ENCODE measurements at regions not wholly inside any gene's neighbourhood (a gene's known extent, or its start where the extent isn't known, plus 50 kb on each side); places are given as distances from the start of the nearest gene placed in this dataset.
"Not testable (repeated sequence)": the region's sequence is repeated elsewhere in the genome, so short reads cannot be mapped to it uniquely, and the experiment has no call there.

DNA sequence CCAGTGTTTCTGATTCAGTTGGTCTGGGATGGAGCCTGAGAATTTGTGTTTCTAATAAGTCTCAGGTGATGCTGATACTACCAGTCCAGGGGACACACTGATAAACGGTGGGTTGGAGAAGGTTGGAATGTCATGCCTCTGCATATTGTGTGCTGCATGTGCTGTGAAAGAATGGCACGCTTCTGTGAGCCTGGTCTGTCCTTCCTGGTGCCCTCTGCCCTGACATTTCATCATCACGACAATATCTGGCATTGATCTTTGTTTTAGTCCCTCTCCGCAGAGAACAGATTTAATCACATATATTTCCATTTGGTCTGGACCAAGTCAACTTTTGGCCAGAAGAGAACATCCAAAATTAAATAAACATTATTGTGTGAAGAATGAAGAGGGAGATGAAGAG lies 207.0 kb downstream of the BCL2L11 start:
- WGBS = no CpG with 5 or more reads among the region's 4 CpGs
- H4K91ac ChIP-seq (ENCODE audit: low read length); H2BK120ac ChIP-seq (ENCODE audit: low read depth, low read length); H3K14ac ChIP-seq (ENCODE audit: low read length in 2 of 2); H3K9me3 ChIP-seq (ENCODE audit: control insufficient read depth, low read length); H3K4me3 ChIP-seq (ENCODE audit: insufficient read depth in 1 of 2, low read depth in 1 of 2, low read length in 2 of 2); H3K27me3 ChIP-seq (ENCODE audit: control insufficient read depth in 1 of 2, insufficient read depth in 1 of 2, low read length in 2 of 2); H3K36me3 ChIP-seq (ENCODE audit: control insufficient read depth in 1 of 2, insufficient read depth in 2 of 2, low read depth in 1 of 2, low read length in 2 of 2); H3K4me2 ChIP-seq (ENCODE audit: low read length, poor library complexity, severe bottlenecking); H2AFZ ChIP-seq (ENCODE audit: low read depth, low read length); H3K9ac ChIP-seq (ENCODE audit: low read length); H3K27ac ChIP-seq (ENCODE audit: low read length, poor library complexity, severe bottlenecking); H3K4me1 ChIP-seq (ENCODE audit: control insufficient read depth, insufficient read depth, low read depth, low read length); DNase-seq; H2AK5ac ChIP-seq (ENCODE audit: low read length, severe bottlenecking); H3K23ac ChIP-seq (ENCODE audit: low read length in 2 of 2); H3K79me1 ChIP-seq (replicated peaks; ENCODE audit: low read length, poor library complexity, severe bottlenecking); H3K4ac ChIP-seq (ENCODE audit: low read depth in 1 of 2, low read length in 2 of 2); H4K8ac ChIP-seq (ENCODE audit: low read length); H2BK12ac ChIP-seq (ENCODE audit: low read length in 2 of 2); H2BK15ac ChIP-seq (ENCODE audit: low read depth, poor library complexity, severe bottlenecking); H3K18ac ChIP-seq (ENCODE audit: low read depth in 1 of 2, low read length in 2 of 2); H2BK5ac ChIP-seq (ENCODE audit: low read depth, low read length, poor library complexity, severe bottlenecking): not testable (repeated sequence)

- H3K4me2 ChIP-seq (ENCODE audit: low read length, poor library complexity, severe bottlenecking); H2BK12ac ChIP-seq (ENCODE audit: low read length in 2 of 2): not testable (repeated sequence)
- no CpG with 5 or more reads among the region's 4 CpGs for WGBS
Measured at GRCh38 chr2:111329309-111329708, 208.6 kb downstream of the BCL2L11 start.

GRCh38 chr2:111331099-111331724 lies 210.5 kb downstream of the BCL2L11 start:
- not testable (repeated sequence) for H3K36me3 ChIP-seq (ENCODE audit: control insufficient read depth in 1 of 2, insufficient read depth in 2 of 2, low read depth in 1 of 2, low read length in 2 of 2); DNase-seq; H3K4me3 ChIP-seq (ENCODE audit: insufficient read depth in 1 of 2, low read depth in 1 of 2, low read length in 2 of 2); H2AFZ ChIP-seq (ENCODE audit: low read depth, low read length); H2BK12ac ChIP-seq (ENCODE audit: low read length in 2 of 2); H3K4me1 ChIP-seq (ENCODE audit: control insufficient read depth, insufficient read depth, low read depth, low read length); H3K14ac ChIP-seq (ENCODE audit: low read length in 2 of 2); H4K91ac ChIP-seq (ENCODE audit: low read length); H3K9ac ChIP-seq (ENCODE audit: low read length); H3K27me3 ChIP-seq (ENCODE audit: control insufficient read depth in 1 of 2, insufficient read depth in 1 of 2, low read length in 2 of 2); H3K18ac ChIP-seq (ENCODE audit: low read depth in 1 of 2, low read length in 2 of 2); H3K9me3 ChIP-seq (ENCODE audit: control insufficient read depth, low read length); H3K79me1 ChIP-seq (replicated peaks; ENCODE audit: low read length, poor library complexity, severe bottlenecking); H3K27ac ChIP-seq (ENCODE audit: low read length, poor library complexity, severe bottlenecking); H2BK5ac ChIP-seq (ENCODE audit: low read depth, low read length, poor library complexity, severe bottlenecking); H2BK15ac ChIP-seq (ENCODE audit: low read depth, poor library complexity, severe bottlenecking); H2AK5ac ChIP-seq (ENCODE audit: low read length, severe bottlenecking); H3K4me2 ChIP-seq (ENCODE audit: low read length, poor library complexity, severe bottlenecking); H4K8ac ChIP-seq (ENCODE audit: low read length); H3K4ac ChIP-seq (ENCODE audit: low read depth in 1 of 2, low read length in 2 of 2); H2BK120ac ChIP-seq (ENCODE audit: low read depth, low read length); H3K23ac ChIP-seq (ENCODE audit: low read length in 2 of 2)
- WGBS = no CpG with 5 or more reads among the region's 2 CpGs

More at GRCh38 chr2:111329309-111329708, 208.6 kb downstream of the BCL2L11 start:
- H2BK15ac ChIP-seq (ENCODE audit: low read depth, poor library complexity, severe bottlenecking); H3K27ac ChIP-seq (ENCODE audit: low read length, poor library complexity, severe bottlenecking); H2AFZ ChIP-seq (ENCODE audit: low read depth, low read length); H4K8ac ChIP-seq (ENCODE audit: low read length); DNase-seq; H2BK120ac ChIP-seq (ENCODE audit: low read depth, low read length); H3K79me1 ChIP-seq (replicated peaks; ENCODE audit: low read length, poor library complexity, severe bottlenecking); H3K4me1 ChIP-seq (ENCODE audit: control insufficient read depth, insufficient read depth, low read depth, low read length); H3K9me3 ChIP-seq (ENCODE audit: control insufficient read depth, low read length); H4K91ac ChIP-seq (ENCODE audit: low read length); H3K9ac ChIP-seq (ENCODE audit: low read length); H3K36me3 ChIP-seq (ENCODE audit: control insufficient read depth in 1 of 2, insufficient read depth in 2 of 2, low read depth in 1 of 2, low read length in 2 of 2); H3K14ac ChIP-seq (ENCODE audit: low read length in 2 of 2); H3K18ac ChIP-seq (ENCODE audit: low read depth in 1 of 2, low read length in 2 of 2); H2BK5ac ChIP-seq (ENCODE audit: low read depth, low read length, poor library complexity, severe bottlenecking); H3K27me3 ChIP-seq (ENCODE audit: control insufficient read depth in 1 of 2, insufficient read depth in 1 of 2, low read length in 2 of 2); H3K4me3 ChIP-seq (ENCODE audit: insufficient read depth in 1 of 2, low read depth in 1 of 2, low read length in 2 of 2); H2AK5ac ChIP-seq (ENCODE audit: low read length, severe bottlenecking); H3K23ac ChIP-seq (ENCODE audit: low read length in 2 of 2); H3K4ac ChIP-seq (ENCODE audit: low read depth in 1 of 2, low read length in 2 of 2): not testable (repeated sequence)

GRCh38 chr2:111335220-111335907 lies 214.7 kb downstream of the BCL2L11 start:
- not testable (repeated sequence) for H3K9me3 ChIP-seq (ENCODE audit: control insufficient read depth, low read length); H3K18ac ChIP-seq (ENCODE audit: low read depth in 1 of 2, low read length in 2 of 2); DNase-seq

More at GRCh38 chr2:111335220-111335907, 214.7 kb downstream of the BCL2L11 start:
- H3K36me3 ChIP-seq (ENCODE audit: control insufficient read depth in 1 of 2, insufficient read depth in 2 of 2, low read depth in 1 of 2, low read length in 2 of 2); H3K14ac ChIP-seq (ENCODE audit: low read length in 2 of 2); H3K4ac ChIP-seq (ENCODE audit: low read depth in 1 of 2, low read length in 2 of 2); H3K79me1 ChIP-seq (replicated peaks; ENCODE audit: low read length, poor library complexity, severe bottlenecking); H3K4me1 ChIP-seq (ENCODE audit: control insufficient read depth, insufficient read depth, low read depth, low read length); H3K4me2 ChIP-seq (ENCODE audit: low read length, poor library complexity, severe bottlenecking); H3K4me3 ChIP-seq (ENCODE audit: insufficient read depth in 1 of 2, low read depth in 1 of 2, low read length in 2 of 2); H2BK120ac ChIP-seq (ENCODE audit: low read depth, low read length); H3K23ac ChIP-seq (ENCODE audit: low read length in 2 of 2); H4K8ac ChIP-seq (ENCODE audit: low read length); H2BK15ac ChIP-seq (ENCODE audit: low read depth, poor library complexity, severe bottlenecking); H2BK5ac ChIP-seq (ENCODE audit: low read depth, low read length, poor library complexity, severe bottlenecking); H3K27me3 ChIP-seq (ENCODE audit: control insufficient read depth in 1 of 2, insufficient read depth in 1 of 2, low read length in 2 of 2); H2AK5ac ChIP-seq (ENCODE audit: low read length, severe bottlenecking); H3K27ac ChIP-seq (ENCODE audit: low read length, poor library complexity, severe bottlenecking); H2AFZ ChIP-seq (ENCODE audit: low read depth, low read length); H3K9ac ChIP-seq (ENCODE audit: low read length); H4K91ac ChIP-seq (ENCODE audit: low read length); H2BK12ac ChIP-seq (ENCODE audit: low read length in 2 of 2): not testable (repeated sequence)

Data from mesenchymal stem cell (in vitro differentiated cells and primary cell).